ENCODE measurements at regions not wholly inside any gene's neighbourhood (a gene's known extent, or its start where the extent isn't known, plus 50 kb on each side); places are given as distances from the start of the nearest gene placed in this dataset.

DNA sequence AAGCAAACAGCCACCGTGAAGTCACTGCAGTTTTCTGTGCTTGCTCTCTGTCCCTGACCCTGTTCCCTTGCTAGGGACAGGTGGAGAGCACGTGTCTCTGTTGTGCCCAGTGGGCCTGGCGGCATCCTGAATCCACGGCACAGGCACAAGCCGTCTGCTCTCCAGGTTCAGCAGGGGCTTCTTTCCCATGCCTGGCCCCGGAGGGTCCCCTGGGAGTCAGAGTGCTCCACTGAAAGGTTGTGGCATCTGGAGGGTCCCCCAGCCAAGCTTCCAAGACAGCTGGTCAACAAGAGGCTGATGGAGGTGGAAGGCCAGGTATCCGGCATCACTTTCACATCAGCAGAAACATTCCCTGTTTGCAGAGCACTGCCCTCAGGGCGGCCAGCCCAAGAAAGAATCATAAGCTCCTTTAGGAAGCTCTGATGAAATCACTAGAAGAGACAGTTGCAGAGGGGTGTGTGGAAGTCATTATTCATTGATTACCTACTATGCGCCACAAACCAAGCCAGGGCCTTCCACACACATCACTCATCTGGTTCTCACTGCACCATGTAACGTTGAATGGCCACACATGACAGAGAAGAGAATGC lies 346.4 kb upstream of the B3GAT1 start:
- TF ChIP-seq, protein P1, sequence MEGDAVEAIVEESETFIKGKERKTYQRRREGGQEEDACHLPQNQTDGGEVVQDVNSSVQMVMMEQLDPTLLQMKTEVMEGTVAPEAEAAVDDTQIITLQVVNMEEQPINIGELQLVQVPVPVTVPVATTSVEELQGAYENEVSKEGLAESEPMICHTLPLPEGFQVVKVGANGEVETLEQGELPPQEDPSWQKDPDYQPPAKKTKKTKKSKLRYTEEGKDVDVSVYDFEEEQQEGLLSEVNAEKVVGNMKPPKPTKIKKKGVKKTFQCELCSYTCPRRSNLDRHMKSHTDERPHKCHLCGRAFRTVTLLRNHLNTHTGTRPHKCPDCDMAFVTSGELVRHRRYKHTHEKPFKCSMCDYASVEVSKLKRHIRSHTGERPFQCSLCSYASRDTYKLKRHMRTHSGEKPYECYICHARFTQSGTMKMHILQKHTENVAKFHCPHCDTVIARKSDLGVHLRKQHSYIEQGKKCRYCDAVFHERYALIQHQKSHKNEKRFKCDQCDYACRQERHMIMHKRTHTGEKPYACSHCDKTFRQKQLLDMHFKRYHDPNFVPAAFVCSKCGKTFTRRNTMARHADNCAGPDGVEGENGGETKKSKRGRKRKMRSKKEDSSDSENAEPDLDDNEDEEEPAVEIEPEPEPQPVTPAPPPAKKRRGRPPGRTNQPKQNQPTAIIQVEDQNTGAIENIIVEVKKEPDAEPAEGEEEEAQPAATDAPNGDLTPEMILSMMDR (IDR thresholded peaks at IDR 0.05; ENCODE audit: insufficient read depth, low read depth, low read length) = no peak
- no peak for TF ChIP-seq EZH2 (IDR thresholded peaks at IDR 0.05; ENCODE audit: insufficient read depth, low read length)
- no peak overlapping the region for H3K9ac ChIP-seq (ENCODE audit: low read length)
- H3K27ac ChIP-seq (ENCODE audit: low read depth, low read length) = no peak overlapping the region
- H3K4me1 ChIP-seq (ENCODE audit: insufficient read depth, low read length) = no peaks in the 10 kb centered on the region
- no peaks in the 10 kb centered on the region for H3K27me3 ChIP-seq (ENCODE audit: insufficient read depth, low read length)
- H3K9me3 ChIP-seq (ENCODE audit: insufficient read depth, low read depth, low read length) = peaks cover 10% of the 10 kb centered on the region
- no peaks in the 10 kb centered on the region for H3K36me3 Mint-ChIP-seq (ENCODE audit: low read depth, unreplicated experiment)
- H3K27me3 Mint-ChIP-seq (ENCODE audit: low read depth, unreplicated experiment) = peaks cover 54% of the 10 kb centered on the region
- H3K36me3 ChIP-seq (ENCODE audit: insufficient read depth, low read length) = no peaks in the 10 kb centered on the region
- DNase-seq (ENCODE audit: low read depth) = no peak
- H3K4me1 Mint-ChIP-seq (ENCODE audit: low read depth, unreplicated experiment) = no peaks in the 10 kb centered on the region
- H3K27ac Mint-ChIP-seq (ENCODE audit: unreplicated experiment) = no peak overlapping the region
- no peaks in the 10 kb centered on the region for H3K9me3 Mint-ChIP-seq (ENCODE audit: unreplicated experiment)
- H3K4me2 ChIP-seq (ENCODE audit: low read length) = no peak overlapping the region
- FAIRE-seq = no peak
- H3K4me3 Mint-ChIP-seq (ENCODE audit: unreplicated experiment) = no peak overlapping the region
- H2AFZ ChIP-seq (ENCODE audit: low read depth, low read length) = no peak overlapping the region
- H3K4me3 ChIP-seq (ENCODE audit: insufficient read depth, low read depth, low read length) = no peak overlapping the region
- H3K79me2 ChIP-seq (ENCODE audit: insufficient read depth, low read length) = no peaks in the 10 kb centered on the region
- H4K20me1 ChIP-seq (ENCODE audit: insufficient read depth, low read length) = no peaks in the 10 kb centered on the region

DNA sequence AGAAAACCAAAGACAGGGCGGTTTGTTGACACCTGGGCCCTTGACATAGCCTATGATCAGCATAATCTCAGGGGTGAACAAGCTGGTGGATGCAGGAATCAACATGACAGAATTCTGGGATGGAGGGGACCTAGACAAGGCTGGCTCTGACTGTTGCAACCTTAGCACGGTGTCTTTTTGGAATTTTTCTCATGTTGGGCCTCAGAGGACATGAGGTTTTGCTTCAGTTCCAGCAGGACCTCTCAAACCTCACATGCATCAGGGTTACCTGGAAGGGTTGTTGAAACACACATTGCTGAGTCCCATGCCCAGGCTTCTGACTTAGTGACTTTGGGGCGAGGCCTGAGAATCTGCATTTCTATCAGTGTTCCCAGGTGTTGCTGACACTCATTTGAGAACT lies 345.6 kb upstream of the B3GAT1 start:
- no peak overlapping the region for H3K27ac Mint-ChIP-seq (ENCODE audit: unreplicated experiment)

More for the DNA sequence above, 345.6 kb upstream of the B3GAT1 start:
- no peak overlapping the region for H3K4me3 ChIP-seq (ENCODE audit: insufficient read depth, low read depth, low read length)
- no peaks in the 10 kb centered on the region for H3K36me3 ChIP-seq (ENCODE audit: insufficient read depth, low read length)
- no peaks in the 10 kb centered on the region for H3K27me3 ChIP-seq (ENCODE audit: insufficient read depth, low read length)
- Mint-ChIP-seq H3K4me1 (ENCODE audit: low read depth, unreplicated experiment) (no peaks in the 10 kb centered on the region), H3K9me3 (ENCODE audit: unreplicated experiment) (no peaks in the 10 kb centered on the region), H3K27me3 (ENCODE audit: low read depth, unreplicated experiment) (peaks cover 54% of the 10 kb centered on the region), H3K4me3 (ENCODE audit: unreplicated experiment) (no peak overlapping the region), H3K36me3 (ENCODE audit: low read depth, unreplicated experiment) (no peaks in the 10 kb centered on the region)
- H4K20me1 ChIP-seq (ENCODE audit: insufficient read depth, low read length) = no peaks in the 10 kb centered on the region
- TF ChIP-seq, protein P1 (IDR thresholded peaks at IDR 0.05; ENCODE audit: insufficient read depth, low read depth, low read length) = no peak
- no peak for TF ChIP-seq EZH2 (IDR thresholded peaks at IDR 0.05; ENCODE audit: insufficient read depth, low read length)
- no peaks in the 10 kb centered on the region for H3K79me2 ChIP-seq (ENCODE audit: insufficient read depth, low read length)
- H3K9ac ChIP-seq (ENCODE audit: low read length) = no peak overlapping the region
- DNase-seq (ENCODE audit: low read depth) (no peak), FAIRE-seq (no peak)
- no peaks in the 10 kb centered on the region for H3K4me1 ChIP-seq (ENCODE audit: insufficient read depth, low read length)
- no peak overlapping the region for H2AFZ ChIP-seq (ENCODE audit: low read depth, low read length)
- no peak overlapping the region for H3K27ac ChIP-seq (ENCODE audit: low read depth, low read length)
- H3K9me3 ChIP-seq (ENCODE audit: insufficient read depth, low read depth, low read length) = peaks cover 10% of the 10 kb centered on the region
- no peak overlapping the region for H3K4me2 ChIP-seq (ENCODE audit: low read length)

Measured in astrocyte (in vitro differentiated cells and primary cell).